ENCODE measurements at regions not wholly inside any gene's neighbourhood (a gene's known extent, or its start where the extent isn't known, plus 50 kb on each side); places are given as distances from the start of the nearest gene placed in this dataset.

GRCh38 chr6:26206868-26207801 lies 119.9 kb downstream of the HFE start:
- no peak for TF ChIP-seq CTCF (IDR thresholded peaks at IDR 0.05)
- TF ChIP-seq POLR2A (IDR thresholded peaks at IDR 0.05): no peak
